ENCODE measurements at regions not wholly inside any gene's neighbourhood (a gene's known extent, or its start where the extent isn't known, plus 50 kb on each side); places are given as distances from the start of the nearest gene placed in this dataset.
A peak's percentile ranks its signal among the peaks of the same experiment; 100 is the strongest.

DNA sequence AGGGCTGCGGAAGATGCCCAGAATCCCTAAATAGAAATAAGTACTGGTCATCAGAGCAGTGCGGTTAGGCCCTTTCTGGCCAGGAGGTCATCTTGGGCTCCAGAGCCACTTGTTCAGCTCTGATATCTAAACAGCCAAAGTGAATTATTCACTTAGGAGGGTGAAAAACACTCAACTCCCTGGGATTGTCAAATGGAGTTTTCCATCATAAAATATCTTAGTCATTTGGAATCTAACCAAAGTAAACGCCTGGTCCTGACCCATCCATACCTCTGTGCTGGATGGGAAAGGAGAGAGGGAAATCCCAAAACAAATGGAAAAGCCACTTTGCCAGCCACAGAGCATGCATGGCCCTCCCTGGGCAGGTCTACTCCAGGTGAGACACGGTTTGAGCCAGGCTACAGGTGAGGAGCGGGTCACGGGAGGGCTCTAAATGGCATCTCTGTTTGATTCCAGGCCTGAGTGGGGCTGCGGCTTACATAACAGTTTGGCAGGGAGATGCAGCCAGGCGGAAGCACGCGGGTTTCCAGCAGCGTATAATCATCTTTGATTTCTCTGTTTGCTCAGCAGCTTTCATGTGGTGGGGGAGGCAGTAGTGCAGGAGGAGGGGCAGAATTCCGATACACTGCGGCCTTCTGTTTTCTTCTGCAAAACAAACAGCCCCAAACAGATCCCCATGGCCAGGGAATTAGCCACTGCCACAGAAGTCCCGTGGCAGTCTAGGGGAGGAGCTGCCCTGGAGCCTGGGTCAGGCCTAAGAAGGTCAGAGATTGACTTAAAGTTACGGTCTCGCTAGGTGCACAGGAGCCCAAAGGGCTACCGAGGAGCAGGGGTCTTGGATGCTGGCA lies 59.1 kb upstream of the ZNF648 start (continued):
- TF ChIP-seq SKIL (CRISPR knock-in tag; IDR thresholded peaks at IDR 0.05; ENCODE audit: borderline replicate concordance) (peak; percentile 73; the same call in 1 of the 2 replicates), ZNF777 (CRISPR knock-in tag; IDR thresholded peaks at IDR 0.05) (no peak), NR2C2 (CRISPR knock-in tag; IDR thresholded peaks at IDR 0.05; ENCODE audit: borderline replicate concordance) (peak; percentile 63; the same call in 1 of the 2 replicates), ZBTB4 (CRISPR knock-in tag; IDR thresholded peaks at IDR 0.05; ENCODE audit: borderline replicate concordance) (peak; percentile 48; the same call in 1 of the 2 replicates), MIXL1 (CRISPR knock-in tag; IDR thresholded peaks at IDR 0.05) (peak; percentile 48; the same call in 1 of the 2 replicates), ZNF839 (CRISPR knock-in tag; IDR thresholded peaks at IDR 0.05; ENCODE audit: borderline replicate concordance) (no peak), ZNF143 (CRISPR knock-in tag; IDR thresholded peaks at IDR 0.05) (no peak), CCAR2 (optimal IDR thresholded peaks at IDR 0.05; ENCODE audit: low read depth, low read length) (peak; percentile 78), SAFB2 (CRISPR knock-in tag; IDR thresholded peaks at IDR 0.05; ENCODE audit: borderline replicate concordance, low read depth) (no peak; the same call in 1 of the 2 replicates), PATZ1 (CRISPR knock-in tag; IDR thresholded peaks at IDR 0.05) (peak; percentile 97)
- TF ChIP-seq, protein P1, sequence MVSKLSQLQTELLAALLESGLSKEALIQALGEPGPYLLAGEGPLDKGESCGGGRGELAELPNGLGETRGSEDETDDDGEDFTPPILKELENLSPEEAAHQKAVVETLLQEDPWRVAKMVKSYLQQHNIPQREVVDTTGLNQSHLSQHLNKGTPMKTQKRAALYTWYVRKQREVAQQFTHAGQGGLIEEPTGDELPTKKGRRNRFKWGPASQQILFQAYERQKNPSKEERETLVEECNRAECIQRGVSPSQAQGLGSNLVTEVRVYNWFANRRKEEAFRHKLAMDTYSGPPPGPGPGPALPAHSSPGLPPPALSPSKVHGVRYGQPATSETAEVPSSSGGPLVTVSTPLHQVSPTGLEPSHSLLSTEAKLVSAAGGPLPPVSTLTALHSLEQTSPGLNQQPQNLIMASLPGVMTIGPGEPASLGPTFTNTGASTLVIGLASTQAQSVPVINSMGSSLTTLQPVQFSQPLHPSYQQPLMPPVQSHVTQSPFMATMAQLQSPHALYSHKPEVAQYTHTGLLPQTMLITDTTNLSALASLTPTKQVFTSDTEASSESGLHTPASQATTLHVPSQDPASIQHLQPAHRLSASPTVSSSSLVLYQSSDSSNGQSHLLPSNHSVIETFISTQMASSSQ (IDR thresholded peaks at IDR 0.05; ENCODE audit: low read depth): peak; percentile 63; the same call in 1 of the 2 replicates
- TF ChIP-seq, protein P1 (CRISPR knock-in tag; IDR thresholded peaks at IDR 0.05; ENCODE audit: borderline replicate concordance): peak; percentile 93
- TF ChIP-seq, protein P2, sequence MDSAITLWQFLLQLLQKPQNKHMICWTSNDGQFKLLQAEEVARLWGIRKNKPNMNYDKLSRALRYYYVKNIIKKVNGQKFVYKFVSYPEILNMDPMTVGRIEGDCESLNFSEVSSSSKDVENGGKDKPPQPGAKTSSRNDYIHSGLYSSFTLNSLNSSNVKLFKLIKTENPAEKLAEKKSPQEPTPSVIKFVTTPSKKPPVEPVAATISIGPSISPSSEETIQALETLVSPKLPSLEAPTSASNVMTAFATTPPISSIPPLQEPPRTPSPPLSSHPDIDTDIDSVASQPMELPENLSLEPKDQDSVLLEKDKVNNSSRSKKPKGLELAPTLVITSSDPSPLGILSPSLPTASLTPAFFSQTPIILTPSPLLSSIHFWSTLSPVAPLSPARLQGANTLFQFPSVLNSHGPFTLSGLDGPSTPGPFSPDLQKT (CRISPR knock-in tag; IDR thresholded peaks at IDR 0.05; ENCODE audit: borderline replicate concordance): no peak
